ENCODE measurements at regions not wholly inside any gene's neighbourhood (a gene's known extent, or its start where the extent isn't known, plus 50 kb on each side); places are given as distances from the start of the nearest gene placed in this dataset.

DNA sequence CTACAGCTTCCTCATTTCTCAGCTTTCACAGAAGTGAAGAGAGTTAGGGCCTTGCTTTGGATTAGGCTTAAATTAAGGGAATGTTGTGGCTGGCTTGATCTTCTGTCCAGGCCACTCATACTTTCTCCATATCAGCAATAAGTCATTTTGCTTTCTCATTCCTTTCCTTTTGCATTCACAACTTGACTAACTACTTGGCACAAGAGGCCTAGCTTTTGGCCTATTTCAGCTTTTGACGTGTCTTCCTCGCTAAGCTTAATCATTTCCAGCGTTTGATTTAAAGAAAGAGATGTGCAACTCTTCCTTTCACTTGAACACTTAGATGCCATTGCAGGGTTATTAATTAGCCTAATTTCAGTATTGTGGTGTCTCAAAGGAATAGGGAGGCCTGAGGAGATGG, 712.0 kb downstream of the INHBA start:
- no peak for DNase-seq (ENCODE audit: low spot score)

DNA sequence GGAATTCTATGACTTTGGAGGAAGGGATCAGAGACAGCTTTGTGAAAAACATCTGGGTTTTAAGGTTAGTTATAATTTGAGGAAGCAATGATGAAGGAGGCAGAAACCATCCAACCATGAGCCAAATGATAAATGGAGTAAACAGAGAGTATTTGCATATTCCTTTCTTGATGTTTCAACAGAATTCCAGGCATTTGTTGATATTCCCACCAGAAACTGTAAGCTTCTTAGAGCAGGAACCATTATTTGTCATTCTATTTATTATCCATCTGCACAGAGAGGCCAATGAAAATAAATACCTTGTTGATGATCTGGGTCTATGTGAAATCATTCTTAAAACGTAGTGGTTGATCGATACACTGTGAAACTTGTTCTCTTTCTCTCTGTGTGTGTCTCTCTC, 715.3 kb downstream of the INHBA start:
- no peak for DNase-seq (ENCODE audit: low spot score)

DNA sequence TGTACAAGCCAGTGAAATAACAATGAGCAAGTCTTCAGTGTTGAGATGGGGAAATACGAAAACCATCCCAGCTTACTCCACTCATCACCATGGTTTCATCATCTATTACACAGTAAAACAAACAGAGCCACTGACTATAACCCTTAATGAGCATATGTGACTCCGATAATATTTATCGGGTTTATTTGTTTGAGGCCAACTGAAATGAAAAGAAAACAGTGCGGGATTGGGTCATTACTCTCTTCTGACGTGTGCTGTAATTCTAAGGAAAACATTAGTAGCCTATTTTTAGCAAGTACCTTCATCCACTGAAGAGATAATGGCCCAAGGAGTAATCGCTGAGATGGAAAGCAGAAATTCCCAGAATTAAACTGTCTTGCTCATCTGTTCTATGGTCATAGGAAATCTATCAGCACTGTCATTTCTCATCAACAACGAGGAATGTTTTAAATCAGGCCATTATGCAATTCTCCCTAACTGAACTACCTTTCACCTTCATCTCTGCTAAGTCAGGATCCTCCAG, 716.5 kb downstream of the INHBA start:
- DNase-seq (ENCODE audit: low spot score) = peak; percentile 76

DNA sequence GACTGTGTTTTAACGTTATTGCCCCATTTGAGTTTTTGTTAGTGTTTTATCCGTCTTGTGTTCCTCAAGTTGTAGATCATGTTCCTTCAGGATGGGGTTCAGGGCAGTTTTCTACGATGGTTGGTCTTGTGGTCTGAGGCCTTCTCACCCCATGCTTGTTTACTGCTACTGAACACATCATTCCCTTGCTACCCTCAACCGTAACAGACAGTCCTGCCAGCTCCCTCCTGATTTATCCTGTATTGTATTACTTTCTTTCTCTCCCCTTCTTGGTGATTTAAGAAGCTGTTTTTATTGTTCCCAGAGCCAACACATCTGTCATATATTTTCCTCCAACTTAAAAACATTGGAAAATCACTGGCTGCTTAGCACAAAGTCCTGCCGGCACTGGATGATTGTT, 719.8 kb downstream of the INHBA start:
- no peak for DNase-seq (ENCODE audit: low spot score)

DNA sequence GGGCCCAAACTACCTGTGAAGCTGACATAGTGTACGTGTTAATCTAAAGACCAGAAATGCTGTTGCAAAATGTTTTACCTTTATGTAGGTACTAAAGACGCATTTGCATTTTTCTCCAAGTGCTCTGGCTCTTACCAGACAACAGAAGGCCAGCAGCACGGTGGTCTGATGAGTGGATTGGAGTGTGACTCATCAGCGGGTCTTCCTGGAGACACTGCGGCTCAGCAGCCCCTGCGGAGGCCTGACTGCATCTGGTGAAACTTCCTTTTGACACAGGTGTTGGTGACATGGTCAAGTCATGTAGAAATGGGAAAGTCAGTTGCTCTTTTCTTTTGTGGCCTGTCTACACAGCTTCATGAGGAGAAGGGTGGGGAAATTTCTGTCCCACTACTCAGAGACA, 723.6 kb downstream of the INHBA start:
- no peak for DNase-seq (ENCODE audit: low spot score)

DNA sequence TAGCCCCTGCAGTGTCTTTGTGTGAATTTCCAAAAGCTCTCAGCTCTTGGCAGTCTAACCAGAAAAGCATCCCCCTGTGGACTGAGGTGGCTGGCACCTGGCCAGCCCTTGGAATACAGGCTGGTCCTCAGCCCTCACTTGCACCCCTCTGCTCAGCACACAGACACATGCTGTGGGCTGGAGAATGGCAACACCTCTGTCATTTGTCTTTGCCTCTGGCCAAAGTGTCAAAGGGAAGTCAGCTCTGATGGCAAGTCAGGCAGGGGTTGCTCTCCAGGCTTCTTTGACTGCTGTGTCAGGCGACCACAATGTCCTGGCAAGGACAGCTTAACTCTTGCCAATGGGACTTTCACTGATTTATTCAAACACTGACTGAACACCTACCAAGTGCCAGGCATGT, 724.8 kb downstream of the INHBA start:
- peak; percentile 37 for DNase-seq (ENCODE audit: low spot score)

DNA sequence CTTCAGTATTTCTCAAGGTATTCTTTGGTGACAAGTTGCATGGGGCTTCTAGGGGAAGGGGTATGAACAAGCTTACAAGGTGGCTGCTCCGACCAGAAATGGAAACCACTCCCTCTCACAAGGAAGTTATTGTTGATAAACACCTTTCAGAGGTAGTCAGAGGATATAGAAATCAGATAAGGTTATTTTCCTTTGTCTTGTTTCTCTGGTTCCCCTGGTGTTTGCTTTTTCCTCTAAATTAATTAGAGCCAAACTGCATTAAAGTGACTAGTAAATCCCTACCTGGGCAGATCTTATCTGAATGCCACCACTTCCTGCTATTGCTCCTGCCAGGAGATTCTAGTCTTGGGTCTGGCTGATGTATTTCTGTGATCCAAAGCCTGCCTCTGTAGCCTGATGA, 725.4 kb downstream of the INHBA start:
- DNase-seq (ENCODE audit: low spot score) = peak; percentile 83

DNA sequence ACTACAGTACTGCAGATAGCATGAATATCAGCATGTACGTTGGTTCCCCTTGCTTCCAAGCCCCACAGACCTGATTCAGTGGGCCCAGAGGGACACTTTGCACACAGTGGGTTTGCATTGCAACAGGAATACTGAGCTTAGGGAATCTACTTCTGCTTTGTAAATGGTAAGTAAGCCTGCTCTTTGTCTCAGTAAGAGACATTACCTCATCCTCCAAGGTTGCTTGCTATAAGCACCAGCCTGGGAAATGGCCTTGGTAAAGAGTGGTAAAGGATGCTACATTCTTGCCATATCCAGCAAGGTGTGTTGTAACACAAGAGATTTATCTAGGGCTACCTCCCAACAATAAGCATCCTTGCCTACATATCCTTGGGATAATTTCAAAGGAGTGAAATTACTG, 730.5 kb downstream of the INHBA start:
- no peak for DNase-seq (ENCODE audit: low spot score)

DNA sequence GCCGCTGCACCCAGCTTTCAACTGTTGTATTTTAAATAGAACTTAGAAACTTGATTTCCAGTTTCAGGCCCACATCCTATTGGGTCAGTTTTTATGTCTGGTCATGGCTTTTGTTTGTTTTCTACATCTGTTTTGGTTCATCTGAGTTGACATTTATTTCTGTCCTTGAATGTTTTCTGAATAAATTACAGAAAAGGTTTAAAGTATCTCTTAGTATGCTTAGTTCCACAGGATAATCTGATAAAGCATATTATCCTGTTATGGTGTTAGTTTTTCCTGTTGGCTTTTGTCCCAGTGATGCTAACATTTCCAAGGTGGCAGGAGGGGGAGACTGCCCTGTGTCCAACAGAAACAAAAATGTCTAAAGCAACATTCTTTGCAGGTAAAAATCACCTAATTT, 733.2 kb downstream of the INHBA start:
- no peak for DNase-seq (ENCODE audit: low spot score)

DNA sequence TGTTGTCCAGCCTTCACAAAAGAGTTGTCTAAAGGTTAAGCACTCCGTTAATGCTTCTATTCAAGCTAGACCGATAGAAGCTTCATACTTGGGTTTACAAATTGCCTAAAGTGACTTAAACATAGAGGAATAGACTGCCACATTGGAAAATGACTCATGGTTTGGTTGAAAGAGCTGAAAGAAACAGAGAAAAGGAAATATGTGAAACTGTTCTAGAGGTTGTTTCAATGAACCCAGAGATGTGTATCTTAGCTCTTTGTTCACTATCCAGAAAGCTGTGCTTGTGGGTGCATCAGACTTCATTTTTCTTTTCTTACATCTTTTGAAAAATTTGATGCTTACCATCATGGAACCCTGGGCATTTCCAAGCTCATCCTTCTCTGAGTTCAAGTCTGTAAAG, 736.2 kb downstream of the INHBA start:
- DNase-seq (ENCODE audit: low spot score) = no peak

DNA sequence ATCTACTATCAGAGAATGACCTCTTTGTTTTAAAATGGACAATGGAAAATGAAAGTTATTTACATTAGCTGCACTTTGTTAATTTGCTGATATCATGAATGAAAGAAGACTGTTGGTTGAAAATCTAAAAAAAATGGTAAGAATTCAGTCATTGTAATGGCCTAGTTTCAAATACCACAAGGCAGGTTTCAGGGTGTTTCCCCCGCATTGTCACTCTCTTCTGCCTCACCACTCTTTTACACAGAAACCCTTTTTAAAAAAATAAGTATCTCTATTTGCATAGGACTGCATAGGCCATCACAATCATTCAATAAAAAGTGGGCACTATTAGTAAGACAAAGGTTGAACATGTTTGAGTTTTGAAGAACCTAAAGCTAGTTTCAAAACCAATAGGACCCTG, 737.1 kb downstream of the INHBA start:
- DNase-seq (ENCODE audit: low spot score) = no peak

DNA sequence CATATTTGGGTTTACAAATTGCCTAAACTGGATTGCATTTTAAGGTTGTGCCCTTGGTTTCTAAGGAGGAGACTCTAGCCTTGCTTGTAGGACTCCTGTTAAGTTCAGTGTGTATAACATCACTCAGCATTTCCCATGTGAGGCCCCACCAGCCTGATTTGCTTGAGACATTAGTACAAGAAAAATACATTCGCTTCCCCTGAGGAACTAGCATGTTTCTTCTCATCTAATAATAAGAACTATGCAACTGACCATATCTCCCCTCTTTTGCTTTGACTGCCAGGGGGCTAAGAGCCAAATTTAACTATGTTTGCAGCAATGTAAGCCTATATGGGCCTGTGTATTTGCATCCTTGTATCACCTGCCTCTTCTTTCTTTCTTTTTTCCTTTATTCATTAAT, 737.9 kb downstream of the INHBA start:
- DNase-seq (ENCODE audit: low spot score) = no peak

DNA sequence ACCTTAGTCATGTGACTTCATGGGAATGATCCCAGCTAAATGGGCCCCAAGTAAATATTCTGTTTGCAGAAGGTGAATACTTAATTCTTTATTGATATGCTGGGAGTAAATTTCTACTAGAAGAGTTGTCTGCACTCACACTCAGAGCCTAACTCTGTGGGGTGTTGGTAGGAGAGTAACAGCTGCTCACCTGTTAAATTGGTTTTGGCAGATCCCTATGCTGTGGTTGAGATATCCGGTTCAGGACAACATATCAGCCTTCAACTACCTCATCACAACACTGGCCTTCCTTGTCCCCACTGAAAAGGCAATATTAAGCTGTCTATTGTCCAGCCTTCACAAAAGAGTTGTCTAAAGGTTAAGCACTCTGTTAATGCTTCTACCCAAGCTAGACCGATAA, 738.3 kb downstream of the INHBA start:
- DNase-seq (ENCODE audit: low spot score) = no peak

DNA sequence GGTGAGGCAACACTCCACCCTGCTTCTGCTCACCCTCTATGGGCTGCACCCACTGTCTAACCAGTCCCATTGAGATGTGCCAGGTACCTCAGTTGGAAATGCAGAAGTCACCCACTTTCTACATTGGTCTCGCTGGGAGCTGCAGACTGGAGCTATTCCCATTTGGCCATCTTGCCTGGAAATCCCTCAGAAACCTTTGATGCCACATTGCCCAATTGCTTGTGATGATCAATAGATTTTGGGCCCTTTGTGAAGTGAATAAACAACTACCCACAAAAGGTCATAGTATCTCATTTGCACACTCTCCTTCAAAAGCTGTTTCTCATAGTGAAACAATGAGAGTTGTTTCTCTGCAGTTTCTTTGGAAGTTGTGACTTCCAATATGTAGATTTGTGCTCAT, 742.9 kb downstream of the INHBA start:
- DNase-seq (ENCODE audit: low spot score) = no peak

DNA sequence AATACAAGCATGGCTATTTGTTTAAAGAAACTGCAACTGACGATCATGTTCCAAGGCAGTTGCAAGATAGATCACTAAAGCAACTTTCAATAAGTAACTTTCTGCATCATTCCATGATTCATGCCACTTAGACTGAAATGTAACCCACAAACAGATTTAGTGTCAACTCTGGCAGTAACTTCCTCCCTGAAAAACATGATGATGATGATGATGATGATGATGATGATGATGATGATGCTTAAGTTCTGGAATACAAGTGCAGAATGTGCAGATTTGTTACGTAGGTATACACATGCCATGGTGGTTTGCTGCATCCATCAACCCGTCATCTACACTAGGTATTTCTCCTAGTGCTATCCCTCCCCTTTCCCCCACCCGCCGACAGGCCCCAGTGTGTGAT, 754.7 kb downstream of the INHBA start:
- no peak for DNase-seq (ENCODE audit: low spot score)

DNA sequence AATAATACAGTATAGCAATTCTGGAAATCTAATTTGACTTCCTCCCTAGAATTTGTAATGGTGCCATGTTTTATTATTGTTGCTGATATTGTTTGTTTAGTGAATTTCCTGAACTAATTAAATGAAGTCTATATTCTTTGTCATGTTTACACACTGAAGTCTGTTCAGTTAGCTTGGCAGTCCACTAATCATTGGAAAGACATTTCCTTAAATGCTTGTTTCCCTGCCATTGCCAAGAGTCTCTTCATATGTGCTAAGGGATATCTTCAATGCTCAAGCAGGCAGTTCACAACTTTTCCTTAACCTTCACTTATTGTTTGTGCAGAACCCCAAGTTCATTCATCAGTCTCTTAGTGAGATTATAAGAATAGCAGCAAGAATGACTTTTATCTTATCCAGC, 755.3 kb downstream of the INHBA start:
- DNase-seq (ENCODE audit: low spot score) = no peak

DNA sequence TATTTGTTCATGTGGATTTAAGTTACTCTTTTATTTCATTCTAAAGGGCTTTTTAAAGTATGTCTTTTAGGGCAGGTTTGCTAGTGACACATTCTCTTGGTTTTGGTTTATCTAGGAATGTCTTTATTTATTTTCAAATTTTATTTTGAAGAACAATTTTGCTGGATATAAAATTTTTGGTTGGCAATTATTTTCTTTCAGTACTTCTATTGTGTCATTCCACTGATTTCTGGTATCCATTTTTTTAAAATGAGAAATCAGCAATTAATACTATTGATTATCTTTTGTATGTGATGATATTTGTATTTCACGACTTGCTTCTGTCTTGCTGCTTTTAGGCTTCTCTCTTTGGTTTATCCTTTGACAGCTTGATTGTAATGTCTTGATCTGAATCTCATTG, 756.3 kb downstream of the INHBA start:
- no peak for DNase-seq (ENCODE audit: low spot score)

DNA sequence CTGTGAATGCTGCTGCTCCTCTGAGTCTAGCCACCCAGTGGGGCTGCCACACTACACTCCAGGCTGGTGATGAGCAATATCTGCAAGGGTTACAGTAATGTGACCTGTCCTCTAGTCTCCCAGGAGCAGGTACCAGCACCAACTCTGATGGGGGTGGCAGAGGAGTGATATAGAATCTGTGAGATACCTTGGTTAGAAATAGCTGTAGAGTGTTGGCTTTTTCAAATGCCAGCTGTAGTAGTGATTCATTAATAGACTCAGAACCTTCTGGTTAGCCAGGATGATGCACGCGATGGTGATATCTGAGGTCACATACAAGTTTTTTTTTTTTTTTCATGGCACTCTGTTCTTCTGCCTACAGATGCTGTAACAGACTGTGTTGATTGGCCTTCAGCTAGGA, 757.1 kb downstream of the INHBA start:
- DNase-seq (ENCODE audit: low spot score) = no peak

DNA sequence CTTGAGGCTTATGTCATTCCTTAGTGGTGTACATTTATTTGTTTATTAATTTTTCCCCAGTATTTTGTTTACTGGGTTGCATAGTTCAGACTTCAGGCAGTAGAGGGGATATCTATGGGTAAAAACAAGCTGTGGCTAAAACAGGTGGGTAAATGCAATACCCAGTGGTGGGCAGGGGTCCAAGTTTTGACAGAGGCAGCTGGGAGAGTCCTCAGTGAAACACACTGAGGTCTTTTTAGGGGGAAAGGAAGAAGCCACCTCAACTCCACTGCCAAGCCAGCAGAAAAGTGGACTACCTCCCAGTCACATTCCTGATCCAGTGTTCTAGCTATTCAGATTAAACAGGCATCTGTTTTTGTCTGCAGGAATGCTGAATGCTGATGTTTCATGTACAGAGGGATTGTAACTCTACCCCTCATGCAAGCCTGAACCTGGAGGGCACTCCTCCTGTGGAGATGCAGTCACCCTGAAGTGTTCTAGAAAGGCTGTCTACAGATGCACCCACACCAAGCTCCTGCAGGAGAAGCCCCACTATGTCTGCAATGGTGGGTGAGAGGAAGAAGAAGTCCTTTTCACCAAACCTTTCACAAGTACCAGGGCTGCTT, 757.8 kb downstream of the INHBA start:
- no peak for DNase-seq (ENCODE audit: low spot score)

DNA sequence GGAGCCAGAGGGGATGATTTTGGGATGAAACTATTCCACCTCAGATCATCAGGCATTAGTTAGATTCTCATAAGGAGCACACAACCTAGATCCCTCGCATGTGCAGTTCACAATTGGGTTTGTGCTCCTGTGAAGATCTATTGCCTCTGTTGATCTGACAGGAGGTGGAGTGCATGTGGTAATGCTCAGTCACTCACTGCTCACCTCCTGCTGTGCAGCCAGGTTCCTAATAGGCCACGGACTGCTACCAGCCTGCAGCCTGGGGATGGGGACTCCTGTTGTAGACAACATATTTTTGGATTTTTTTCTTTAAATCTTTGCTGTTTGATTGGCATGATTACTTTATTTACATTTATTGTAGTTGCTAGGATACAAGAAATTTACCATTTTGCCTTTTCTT, 765.0 kb downstream of the INHBA start:
- DNase-seq (ENCODE audit: low spot score) = no peak

DNA sequence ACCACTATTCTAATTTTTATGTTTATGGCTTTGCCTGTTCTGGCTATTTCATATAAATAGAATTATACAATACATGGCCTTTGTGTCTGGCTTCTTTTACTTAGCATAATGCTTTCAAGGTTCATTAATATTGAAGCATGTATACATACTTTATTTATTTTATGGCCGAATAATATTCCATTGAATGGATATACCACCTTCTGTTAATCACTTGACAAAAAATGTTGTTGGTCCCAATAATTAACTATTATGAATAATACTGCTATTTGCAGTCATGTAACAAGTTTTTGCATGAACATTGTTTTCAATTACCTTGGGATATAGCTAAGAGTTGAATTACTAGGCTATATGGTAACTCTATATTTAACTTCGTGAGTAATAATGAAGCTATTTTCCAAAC, 767.5 kb downstream of the INHBA start:
- DNase-seq (ENCODE audit: low spot score) = no peak

DNA sequence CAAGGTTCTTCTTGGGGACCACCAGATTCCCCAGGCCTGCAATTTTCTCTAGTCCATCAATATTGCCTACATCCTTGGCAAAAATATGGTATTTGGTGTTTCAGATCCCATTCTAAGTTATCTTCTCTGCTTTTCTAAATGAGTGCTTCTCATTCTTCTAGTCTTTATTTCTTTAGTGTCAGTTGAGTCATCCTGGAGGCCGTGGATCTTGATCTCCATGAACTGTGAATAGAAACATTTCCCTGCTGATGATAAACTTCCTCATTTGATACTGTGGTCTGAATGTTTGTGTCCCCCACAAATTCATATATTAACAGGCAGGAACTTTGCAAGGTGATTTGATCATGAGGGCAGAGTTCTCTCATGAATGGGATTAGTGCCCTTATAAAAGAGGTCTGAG, 779.3 kb downstream of the INHBA start:
- DNase-seq (ENCODE audit: low spot score) = no peak

DNA sequence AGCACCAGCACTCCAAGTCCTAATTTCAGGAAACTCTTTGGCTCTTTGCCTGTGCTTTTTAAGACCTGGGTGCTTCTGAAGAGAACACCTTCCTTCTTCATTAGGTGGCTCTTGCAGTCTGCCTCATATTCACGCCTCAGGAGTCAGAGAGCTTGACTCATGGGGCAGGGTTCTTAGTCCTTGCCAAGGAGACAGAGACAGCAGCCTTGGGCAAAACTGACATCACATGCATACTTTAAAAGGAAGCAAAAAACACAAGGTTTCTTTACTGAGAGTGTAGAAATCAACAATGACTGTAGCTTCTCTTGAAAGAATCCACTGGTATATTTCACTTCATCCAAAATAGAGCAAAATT, 780.6 kb downstream of the INHBA start:
- peak; percentile 79 for DNase-seq (ENCODE audit: low spot score)

DNA sequence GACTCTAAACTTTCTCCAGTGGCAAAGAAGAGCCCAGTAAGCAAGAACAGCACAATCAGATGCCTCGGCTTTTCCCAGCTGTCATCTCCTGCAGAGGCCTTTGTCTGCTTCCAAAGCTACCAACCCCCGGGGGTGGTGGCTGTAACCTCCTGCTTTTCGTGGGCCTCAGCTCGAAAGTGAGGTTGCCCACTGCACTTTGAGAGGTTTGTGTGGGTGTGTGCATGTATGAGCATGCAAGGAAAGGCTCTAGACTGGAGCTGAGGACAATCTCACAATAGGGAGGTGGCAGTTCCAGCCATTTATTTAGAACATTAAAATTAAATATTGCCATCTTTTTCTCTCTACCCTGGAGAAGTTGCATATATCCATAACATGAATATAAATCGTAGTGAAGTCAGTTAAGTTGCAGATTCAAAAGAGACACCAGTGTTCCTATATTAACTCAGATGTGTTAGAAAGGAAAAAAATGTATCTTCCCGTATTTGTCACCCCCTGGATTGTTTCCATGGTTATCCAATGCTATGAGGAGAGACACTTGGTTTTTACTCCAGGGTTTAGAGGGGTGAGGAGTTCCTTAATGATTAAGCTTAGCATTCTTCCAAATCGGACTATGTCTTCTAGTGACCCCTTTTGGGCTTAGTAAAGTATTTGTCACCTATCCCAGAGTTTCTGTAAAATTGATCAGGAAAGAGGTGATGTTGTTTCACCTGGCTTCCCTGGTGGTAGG, 781.1 kb downstream of the INHBA start:
- DNase-seq (ENCODE audit: low spot score) = no peak

Measured in LoVo (cell line).